A673 (cell line): ENCODE measurements at regions not wholly inside any gene's neighbourhood (a gene's known extent, or its start where the extent isn't known, plus 50 kb on each side); places are given as distances from the start of the nearest gene placed in this dataset.

Source experiments
- BruUV-seq: library from RNA; stranded (reverse); fragments of 400-500 nt; replicated peaks from 2 replicates; lab custom pipeline; 2021; lab: Mats Ljungman, UMichigan
- CTCF ChIA-PET: fragments of 300-600 bp; sonication (Branson Sonifier 250); formaldehyde crosslinking; loops from one replicate; lab custom pipeline; 2022; ENCODE audit warnings: antibody characterized with exemption; lab: Charles Lee
- POLR2A ChIA-PET: fragments of 300-600 bp; sonication (Branson Sonifier 250); formaldehyde crosslinking; loops from one replicate; lab custom pipeline; 2022; ENCODE audit warnings: antibody characterized with exemption; ENCODE audit not compliant: low non-redundant PET; lab: Charles Lee
- DNase-seq: peaks from one replicate; pipeline ENCODE4 v3.0.0-alpha.2; 2015; ENCODE audit warnings: low spot score
- H3K27ac ChIP-seq: fragments of 200-600 bp; sonication (generic); 2 replicates; pipeline ENCODE4 v1.5.1; 2016; ENCODE audit warnings: mixed run types, low read depth, mild to moderate bottlenecking, mixed read lengths, antibody characterized with exemption, low read length; ENCODE audit not compliant: poor library complexity, severe bottlenecking
- H3K27me3 ChIP-seq: fragments of 200-600 bp; sonication (generic); replicated peaks from 2 replicates; pipeline ENCODE4 v1.6.1; 2017; ENCODE audit warnings: mixed run types, low read depth, mild to moderate bottlenecking, mixed read lengths, antibody characterized with exemption, low read length; ENCODE audit not compliant: insufficient read depth, poor library complexity
- H3K36me3 ChIP-seq: fragments of 200-600 bp; sonication (generic); 2 replicates; pipeline ENCODE4 v1.6.1; 2016; ENCODE audit warnings: mixed run types, mild to moderate bottlenecking, mixed read lengths, antibody characterized with exemption, low read length; ENCODE audit not compliant: insufficient read depth, poor library complexity, severe bottlenecking
- H3K4me1 ChIP-seq: fragments of 200-600 bp; sonication (generic); 2 replicates; pipeline ENCODE4 v1.6.1; 2017; ENCODE audit warnings: mixed run types, mild to moderate bottlenecking, mixed read lengths, antibody characterized with exemption, low read length; ENCODE audit not compliant: insufficient read depth, poor library complexity, severe bottlenecking
- H3K4me3 ChIP-seq: fragments of 200-600 bp; sonication (generic); 2 replicates; pipeline ENCODE4 v1.5.1; 2016; ENCODE audit warnings: low read depth, mixed run types, mild to moderate bottlenecking, mixed read lengths, low read length; ENCODE audit not compliant: poor library complexity, severe bottlenecking
- H3K9me3 ChIP-seq: fragments of 200-600 bp; sonication (generic); 2 replicates; pipeline ENCODE4 v1.6.1; 2016; ENCODE audit warnings: mixed run types, low read depth, mild to moderate bottlenecking, mixed read lengths, antibody characterized with exemption, low read length; ENCODE audit not compliant: poor library complexity, severe bottlenecking
- CTCF ChIP-seq: fragments of 300-800, 200-600 bp; sonication (generic); conservative IDR thresholded peaks from 2 replicates; pipeline ENCODE4 v1.5.1; 2017; ENCODE audit warnings: low read depth, mild to moderate bottlenecking, antibody characterized with exemption, low read length, moderate library complexity, mixed read lengths
- EZH2 ChIP-seq: fragments of 200-600 bp; sonication (generic); IDR thresholded peaks from 2 replicates; pipeline ENCODE4 v1.6.1; 2017; ENCODE audit warnings: borderline replicate concordance, low read depth, mild to moderate bottlenecking, mixed read lengths, antibody characterized with exemption, low read length; ENCODE audit not compliant: poor library complexity, severe bottlenecking
- intact Hi-C: fragments of 100-400 bp; cut with micrococcal nuclease; formaldehyde crosslinking; loops from one replicate; pipeline ENCODE4 v1.10.0; 2022; ENCODE audit not compliant: unreplicated experiment

DNA sequence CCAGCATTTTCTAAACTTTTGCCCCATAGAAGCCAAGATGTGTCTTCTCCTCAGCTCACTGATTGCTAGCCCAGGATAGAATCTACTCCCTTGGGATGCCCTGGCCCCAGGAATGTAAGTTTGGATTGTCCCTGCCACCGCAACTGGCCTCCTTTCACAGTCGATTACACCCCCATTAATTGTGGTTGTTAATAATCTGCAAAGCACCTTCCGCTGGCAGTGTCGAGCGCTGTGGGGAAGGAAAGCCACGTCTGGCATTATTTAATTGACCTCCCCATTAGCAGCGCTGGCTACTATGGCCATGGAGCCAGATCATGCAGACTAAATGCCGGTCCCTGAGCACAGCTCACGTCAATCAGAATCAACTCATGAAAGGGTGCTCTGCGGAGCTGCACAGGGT, 597.3 kb upstream of the PLXNA2 start:
- Histone ChIP-seq H3K4me1 (no peaks in the 10 kb centered on the region), H3K9me3 (no peaks in the 10 kb centered on the region), H3K27me3 (no peaks in the 10 kb centered on the region), H3K4me3 (no peak overlapping the region), H3K36me3 (no peaks in the 10 kb centered on the region), H3K27ac (no peak overlapping the region)
- no TSS peak for BruUV-seq
- ChIA-PET CTCF (no interaction called here), POLR2A (no interaction called here)
- intact Hi-C loops = no loop called here
- no peak for DNase-seq
- TF ChIP-seq CTCF (no peak), EZH2 (no peak)

- TF ChIP-seq CTCF = no peak
- no peak for TF ChIP-seq EZH2
Measured at GRCh38 chr1:208842451-208842850, 598.3 kb upstream of the PLXNA2 start.

GRCh38 chr1:208844158-208844557, 600.0 kb upstream of the PLXNA2 start:
- no peaks in the 10 kb centered on the region for H3K36me3 ChIP-seq
- H3K9me3 ChIP-seq = no peaks in the 10 kb centered on the region
- TF ChIP-seq CTCF = no peak
- no peak for TF ChIP-seq EZH2
- no peaks in the 10 kb centered on the region for H3K4me1 ChIP-seq
- no peak overlapping the region for H3K27ac ChIP-seq
- ChIA-PET POLR2A (no interaction called here), CTCF (no interaction called here)
- intact Hi-C loops = no loop called here
- H3K4me3 ChIP-seq = no peak overlapping the region
- BruUV-seq = no TSS peak
- DNase-seq = no peak
- H3K27me3 ChIP-seq = no peaks in the 10 kb centered on the region

More at GRCh38 chr1:208842451-208842850, 598.3 kb upstream of the PLXNA2 start:
- Histone ChIP-seq H3K27ac (no peak overlapping the region), H3K4me1 (no peaks in the 10 kb centered on the region), H3K9me3 (no peaks in the 10 kb centered on the region), H3K36me3 (no peaks in the 10 kb centered on the region), H3K27me3 (no peaks in the 10 kb centered on the region), H3K4me3 (no peak overlapping the region)
- ChIA-PET CTCF (no interaction called here), POLR2A (no interaction called here)
- intact Hi-C loops = no loop called here
- no peak for DNase-seq
- no TSS peak for BruUV-seq
